K562 (cell line): ENCODE measurements at regions not wholly inside any gene's neighbourhood (a gene's known extent, or its start where the extent isn't known, plus 50 kb on each side); places are given as distances from the start of the nearest gene placed in this dataset.

Experiments used
- ATAC-seq: fragments of 200-7000 bp; cut with Tn5 transposase; 3 replicates; pipeline ENCODE4 v1.9.1; 2020; ENCODE audit warnings: moderate library complexity
- BruUV-seq: library from RNA; stranded (reverse); fragments of 400-500 nt; replicated peaks from 2 replicates; lab custom pipeline; 2021; lab: Mats Ljungman, UMichigan
- CTCF ChIA-PET: fragments of 300-600 bp; formaldehyde crosslinking; extraction: SDS; loops from one replicate; lab custom pipeline; 2021; ENCODE audit warnings: low intra/inter-chr PET ratio; lab: Yijun Ruan, JAX
- POLR2A ChIA-PET: fragments of 300-600, 350-650 bp; sonication (Branson Sonifier 250); formaldehyde crosslinking; extraction: SDS; loops from one replicate; lab custom pipeline; 2021; ENCODE audit warnings: antibody characterized with exemption, inconsistent platforms; lab: Yijun Ruan, JAX
- DNase-seq, 4 experiments: peaks; one replicate each; pipeline versions ENCODE4 v3.0.0 to v3.0.0-alpha.2; 2011 to 2018; ENCODE audit warnings: low spot score in 3 of 4, mixed read lengths in 3 of 4; ENCODE audit errors: extremely low read depth in 1 of 4
- FAIRE-seq: peaks from 2 replicates; lab custom pipeline; 2011; peaks lifted over from hg19 to GRCh38; lab: Jason Lieb, UNC
- H2AFZ ChIP-seq: 2 replicates; pipeline ENCODE4 v1.6.0; 2011; ENCODE audit warnings: low read depth, low read length, control low read depth, inconsistent platforms
- H3K27ac ChIP-seq: fragments of 200-600 bp; 3 replicates; pipeline ENCODE4 v1.8.0; 2011; ENCODE audit warnings: low read depth, mild to moderate bottlenecking, control low read depth, inconsistent platforms, low read length, moderate library complexity, mixed read lengths; ENCODE audit errors: extremely low read depth
- H3K27me3 ChIP-seq, 2 experiments: fragments of 300-600 bp in 1 of 2; 2 replicates in 1 of 2; 3 replicates in 1 of 2; pipeline versions ENCODE4 v1.6.0 to v1.8.0; 2011; ENCODE audit warnings: inconsistent platforms in 2 of 2, low read length in 2 of 2, mild to moderate bottlenecking in 1 of 2, mixed read lengths in 1 of 2, moderate library complexity in 1 of 2; ENCODE audit not compliant: control insufficient read depth in 2 of 2, insufficient read depth in 2 of 2
- H3K36me3 ChIP-seq: fragments of 300-600 bp; 3 replicates; pipeline ENCODE4 v1.8.0; 2011; ENCODE audit warnings: mild to moderate bottlenecking, low read length, inconsistent platforms; ENCODE audit not compliant: control insufficient read depth, insufficient read depth
- H3K4me1 ChIP-seq, 2 experiments: fragments of 200-600 bp in 1 of 2; replicated peaks in 1 of 2; 2 replicates in 1 of 2; 3 replicates in 1 of 2; pipeline versions ENCODE4 v1.5.1 to v1.8.0; 2011; ENCODE audit warnings: inconsistent platforms in 2 of 2, low read length in 2 of 2, mild to moderate bottlenecking in 1 of 2, mixed read lengths in 1 of 2, moderate library complexity in 1 of 2; ENCODE audit not compliant: control insufficient read depth in 2 of 2, insufficient read depth in 2 of 2
- H3K4me2 ChIP-seq: 2 replicates; pipeline ENCODE4 v1.6.1; 2011; ENCODE audit warnings: low read length, control low read depth, inconsistent platforms, mixed read lengths; ENCODE audit not compliant: insufficient read depth
- H3K4me3 ChIP-seq: fragments of 200-600 bp; sonication (generic), shearing (Covaris generic); 2 replicates; pipeline ENCODE4 v1.5.1; 2016; ENCODE audit warnings: control low read depth, inconsistent platforms
- H3K79me2 ChIP-seq: fragments of 200-600 bp; 3 replicates; pipeline ENCODE4 v1.8.0; 2011; ENCODE audit warnings: low read length, inconsistent platforms; ENCODE audit not compliant: control insufficient read depth, insufficient read depth
- H3K9ac ChIP-seq, 2 experiments: 2 replicates each; pipeline versions ENCODE4 v1.6.0 to v1.6.1; 2011; ENCODE audit warnings: low read depth in 2 of 2, low read length in 2 of 2, control low read depth in 1 of 2, inconsistent platforms in 1 of 2, mild to moderate bottlenecking in 1 of 2, mixed read lengths in 1 of 2; ENCODE audit not compliant: insufficient read depth in 1 of 2
- H3K9me1 ChIP-seq: one replicate; pipeline ENCODE4 v1.6.0; 2011; ENCODE audit warnings: inconsistent platforms, mild to moderate bottlenecking, low read length, moderate library complexity; ENCODE audit not compliant: control insufficient read depth, insufficient read depth
- H3K9me3 ChIP-seq: replicated peaks from 2 replicates; pipeline ENCODE4 v1.5.1; 2011; ENCODE audit warnings: low read depth, low read length, inconsistent platforms; ENCODE audit not compliant: control insufficient read depth, insufficient read depth
- H4K20me1 ChIP-seq: replicated peaks from 2 replicates; pipeline ENCODE4 v1.6.1; 2011; ENCODE audit warnings: low read length, inconsistent platforms, mixed read lengths; ENCODE audit not compliant: control insufficient read depth, insufficient read depth
- CCAR2 ChIP-seq: fragments of 200-400 bp; formaldehyde crosslinking; IDR thresholded peaks from 2 replicates; pipeline ENCODE4 v1.6.1; 2017; ENCODE audit warnings: mild to moderate bottlenecking, low read depth, low read length
- HDAC1 ChIP-seq, 2 experiments: fragments of 450-650 bp; IDR thresholded peaks; 2 replicates each; pipeline ENCODE4 v1.6.1; 2016 to 2017; ENCODE audit warnings: inconsistent platforms in 1 of 2, mild to moderate bottlenecking in 1 of 2, moderate library complexity in 1 of 2
- KLF6 ChIP-seq: fragments of 250-450 bp; sonication (Bioruptor Pico); IDR thresholded peaks from 2 replicates; pipeline ENCODE4 v1.4.0; 2020; ENCODE audit warnings: mild to moderate bottlenecking, moderate library complexity, borderline replicate concordance
- NFIC ChIP-seq: fragments of 450-650 bp; IDR thresholded peaks from 2 replicates; pipeline ENCODE4 v1.6.1; 2017; ENCODE audit warnings: mild to moderate bottlenecking, inconsistent platforms
- NR3C1 ChIP-seq: sonication (generic); formaldehyde crosslinking; IDR thresholded peaks from 2 replicates; pipeline ENCODE4 v1.8.1; 2022; ENCODE audit warnings: missing genetic modification reagents
- RB1 ChIP-seq: fragments of 450-650 bp; IDR thresholded peaks from 2 replicates; pipeline ENCODE4 v1.6.1; 2017; ENCODE audit warnings: low read depth, mild to moderate bottlenecking
- RBBP5 ChIP-seq: fragments of 200-600 bp; sonication (generic); IDR thresholded peaks from 2 replicates; pipeline ENCODE4 v1.6.1; 2012; ENCODE audit warnings: borderline replicate concordance, mild to moderate bottlenecking, low read length, control low read depth, inconsistent platforms; ENCODE audit not compliant: insufficient read depth, poor library complexity, severe bottlenecking
- ZBTB43 ChIP-seq: sonication (generic); formaldehyde crosslinking; IDR thresholded peaks from 2 replicates; pipeline ENCODE4 v1.8.0; 2023; ENCODE audit warnings: mild to moderate bottlenecking, missing genetic modification reagents
- ZNF184 ChIP-seq: sonication (generic); formaldehyde crosslinking; IDR thresholded peaks from 2 replicates; pipeline ENCODE4 v1.5.0; 2020; ENCODE audit warnings: missing genetic modification reagents
- ZNF263 ChIP-seq: sonication (generic); formaldehyde crosslinking; IDR thresholded peaks from 2 replicates; pipeline ENCODE4 v1.8.0; 2022; ENCODE audit warnings: mild to moderate bottlenecking, missing genetic modification reagents, borderline replicate concordance
- ZNF586 ChIP-seq: fragments of 450-650 bp; formaldehyde crosslinking; conservative IDR thresholded peaks from 2 replicates; pipeline ENCODE4 v1.4.0; 2020; ENCODE audit warnings: mild to moderate bottlenecking, moderate library complexity
- ZNF75A ChIP-seq: fragments of 450-650 bp; formaldehyde crosslinking; IDR thresholded peaks from 2 replicates; pipeline ENCODE4 v1.4.0; 2020; ENCODE audit warnings: mild to moderate bottlenecking
- ZNF778 ChIP-seq: fragments of 450-650 bp; formaldehyde crosslinking; IDR thresholded peaks from 2 replicates; pipeline ENCODE4 v1.4.0; 2020; ENCODE audit warnings: mild to moderate bottlenecking, moderate library complexity
- ZNF785 ChIP-seq: fragments of 250-450 bp; sonication (Bioruptor Pico); IDR thresholded peaks from 2 replicates; pipeline ENCODE4 v1.4.0; 2020; ENCODE audit warnings: mild to moderate bottlenecking
- WGBS: fragments of 100-300 bp; shearing (Covaris generic); methylation state at CpG from one replicate; pipeline ENCODE4 v1.1.6; 2016; ENCODE audit warnings: low coverage, mixed read lengths; ENCODE audit not compliant: insufficient coverage; ENCODE audit errors: missing lambda C conversion rate; 5-methylcytosine and 5-hydroxymethylcytosine counted together
- in situ Hi-C: fragments of 300-500 bp; cut with MboI; formaldehyde crosslinking; loops from 4 replicates; pipeline ENCODE4 v1.15.0; 2018; ENCODE audit warnings: inconsistent platforms, mixed read lengths
- intact Hi-C: fragments of 100-400 bp; cut with micrococcal nuclease; formaldehyde crosslinking; loops from 2 replicates; pipeline ENCODE4 v1.14.2; 2022

GRCh38 chr10:23820792-23821191, 381.9 kb downstream of the OTUD1 start (continued):
- TF ChIP-seq NFIC = no peak
- TF ChIP-seq, all 486 proteins: peak for 0

GRCh38 chr10:23824822-23825221, 384.1 kb upstream of the KIAA1217 start:
- intact Hi-C loops (no loop called here), in situ Hi-C loops (no loop called here)
- Histone ChIP-seq H3K4me1 (no peaks in the 10 kb centered on the region), H3K27me3 (no peaks in the 10 kb centered on the region), H3K9me1 (no peaks in the 10 kb centered on the region), H3K4me3 (no peak overlapping the region), H3K4me2 (no peak overlapping the region), H3K9me3 (no peaks in the 10 kb centered on the region), H2AFZ (no peak overlapping the region), H3K36me3 (no peaks in the 10 kb centered on the region), H3K79me2 (no peaks in the 10 kb centered on the region), H4K20me1 (no peaks in the 10 kb centered on the region), H3K9ac (no peak overlapping the region), H3K27ac (no peak overlapping the region)
- FAIRE-seq (no peak), DNase-seq (no peak), ATAC-seq (no peak)
- 0% methylated on average over 4 of the region's 4 CpGs for WGBS
- BruUV-seq = no TSS peak
- ChIA-PET POLR2A (no interaction called here), CTCF (no interaction called here)
- no peak for TF ChIP-seq RB1
- no peak for TF ChIP-seq KLF6 (CRISPR knock-in tag)
- TF ChIP-seq ZNF586 (CRISPR knock-in tag) = no peak
- no peak for TF ChIP-seq ZNF263 (CRISPR knock-in tag)
- no peak for TF ChIP-seq ZNF75A (CRISPR knock-in tag)
- no peak for TF ChIP-seq ZNF778 (CRISPR knock-in tag)
- TF ChIP-seq HDAC1 (IDR thresholded peaks at IDR 0.05) = no peak
- TF ChIP-seq NR3C1 (CRISPR knock-in tag) = no peak
- no peak for TF ChIP-seq RBBP5
- TF ChIP-seq ZBTB43 (CRISPR knock-in tag) = no peak
- no peak for TF ChIP-seq ZNF184
- no peak for TF ChIP-seq CCAR2
- TF ChIP-seq ZNF785 (CRISPR knock-in tag) = no peak
